CD4-positive, alpha-beta T cell (primary cell): ENCODE measurements at regions not wholly inside any gene's neighbourhood (a gene's known extent, or its start where the extent isn't known, plus 50 kb on each side); places are given as distances from the start of the nearest gene placed in this dataset.

Source experiments
- ATAC-seq: fragments of 200-7000 bp; cut with Tn5 transposase; one replicate; pipeline ENCODE4 v1.10.0; 2022; ENCODE audit warnings: mild to moderate bottlenecking; ENCODE audit not compliant: poor library complexity
- CTCF ChIA-PET: fragments of 350-600 bp; sonication (Branson Sonifier 250); formaldehyde crosslinking; loops from one replicate; lab custom pipeline; 2021; ENCODE audit warnings: antibody characterized with exemption, inconsistent platforms; lab: Charles Lee
- POLR2A ChIA-PET: fragments of 350-600 bp; sonication (Branson Sonifier 250); formaldehyde crosslinking; loops from one replicate; lab custom pipeline; 2021; ENCODE audit warnings: antibody characterized with exemption, inconsistent platforms; lab: Charles Lee
- DNase-seq, 14 experiments: peaks; one replicate each; pipeline ENCODE4 v3.0.0-alpha.2; 2013 to 2020; ENCODE audit warnings: mixed read lengths in 2 of 14
- H3K27ac ChIP-seq, 2 donors: one replicate each; pipeline versions ENCODE4 v1.5.1 to v1.7.0; 2013; ENCODE audit warnings: low read length in 2 of 2, low read depth in 1 of 2, mild to moderate bottlenecking in 1 of 2
- H3K27me3 ChIP-seq, 2 experiments: 1 replicate in 1 of 2; 2 replicates in 1 of 2; pipeline versions ENCODE4 v1.6.1 to v1.7.0; 2013; ENCODE audit warnings: low read length in 2 of 2, control low read depth in 1 of 2, mild to moderate bottlenecking in 1 of 2, moderate library complexity in 1 of 2; ENCODE audit not compliant: insufficient read depth in 2 of 2, control insufficient read depth in 1 of 2
- H3K36me3 ChIP-seq: one replicate; pipeline ENCODE4 v1.6.1; 2013; ENCODE audit warnings: low read length, control low read depth; ENCODE audit not compliant: insufficient read depth
- H3K4me1 ChIP-seq: one replicate; pipeline ENCODE4 v1.6.1; 2013; ENCODE audit warnings: low read length, control low read depth; ENCODE audit not compliant: insufficient read depth
- H3K4me3 ChIP-seq: one replicate; pipeline ENCODE4 v1.5.1; 2013; ENCODE audit warnings: mild to moderate bottlenecking, low read length, moderate library complexity
- H3K9me3 ChIP-seq, 2 experiments: 1 replicate in 1 of 2; 2 replicates in 1 of 2; pipeline versions ENCODE4 v1.6.1 to v1.7.0; 2013; ENCODE audit warnings: low read length in 2 of 2, mild to moderate bottlenecking in 2 of 2, control low read depth in 1 of 2, moderate library complexity in 1 of 2; ENCODE audit not compliant: control insufficient read depth in 1 of 2, insufficient read depth in 1 of 2
- H3K27ac Mint-ChIP-seq: one replicate; pipeline ENCODE4 v1.8.0; 2020; ENCODE audit warnings: mixed read lengths
- H3K27me3 Mint-ChIP-seq: one replicate; pipeline ENCODE4 v1.8.0; 2021; ENCODE audit warnings: mixed read lengths
- H3K36me3 Mint-ChIP-seq: one replicate; pipeline ENCODE4 v1.8.0; 2021; ENCODE audit warnings: low read depth, mixed read lengths
- H3K4me1 Mint-ChIP-seq: one replicate; pipeline ENCODE4 v1.8.0; 2021; ENCODE audit warnings: low read depth, mixed read lengths
- H3K4me3 Mint-ChIP-seq: one replicate; pipeline ENCODE4 v1.8.0; 2020; ENCODE audit warnings: mild to moderate bottlenecking, mixed read lengths
- H3K9me3 Mint-ChIP-seq: one replicate; pipeline ENCODE4 v1.8.0; 2020; ENCODE audit warnings: mixed read lengths
- intact Hi-C, 2 experiments: fragments of 100-400 bp; cut with DNase I in 1 of 2; cut with micrococcal nuclease in 1 of 2; formaldehyde crosslinking; loops; one replicate each; pipeline versions ENCODE4 v1.15.1 to v1.9.0; 2023 to 2025; cut with DNase I, micrococcal nuclease
- TF ChIP-seq, protein P1 (sequence below): fragments of 200-600 bp; IDR thresholded peaks from one replicate; pipeline ENCODE4 v1.8.0; 2022; ENCODE audit warnings: antibody characterized with exemption, mild to moderate bottlenecking

DNA sequence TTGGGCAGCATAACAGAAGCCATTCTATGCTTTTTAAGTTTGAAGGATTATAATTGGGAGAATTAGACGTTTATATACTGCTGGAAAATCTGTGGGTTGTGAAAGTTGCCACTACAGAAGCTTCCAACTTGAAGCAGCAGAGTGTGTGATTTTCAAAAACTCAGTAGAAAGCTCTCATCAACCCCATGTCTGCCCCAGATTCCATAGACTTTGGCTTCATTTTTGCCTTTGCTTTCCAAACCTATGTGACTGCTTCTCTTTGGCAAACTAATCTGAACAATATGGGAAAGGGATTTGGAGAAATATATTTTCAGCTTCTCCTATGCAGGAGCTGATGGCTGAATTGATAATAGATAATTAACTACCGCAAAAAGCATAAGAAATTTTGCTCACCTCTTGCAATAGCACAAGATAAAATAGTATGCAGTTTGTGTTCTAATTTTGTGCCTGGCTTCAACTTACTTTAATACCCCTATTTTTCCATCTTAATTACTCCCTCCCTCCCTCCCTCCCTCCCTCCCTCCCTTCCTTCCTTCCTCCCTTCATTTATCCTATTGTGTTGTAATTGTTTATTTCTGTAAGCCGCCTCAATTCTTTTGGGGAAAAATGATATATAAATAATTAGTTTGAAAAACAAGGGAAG is 214.1 kb upstream of the HS3ST5 start:
- TF ChIP-seq, protein P1, sequence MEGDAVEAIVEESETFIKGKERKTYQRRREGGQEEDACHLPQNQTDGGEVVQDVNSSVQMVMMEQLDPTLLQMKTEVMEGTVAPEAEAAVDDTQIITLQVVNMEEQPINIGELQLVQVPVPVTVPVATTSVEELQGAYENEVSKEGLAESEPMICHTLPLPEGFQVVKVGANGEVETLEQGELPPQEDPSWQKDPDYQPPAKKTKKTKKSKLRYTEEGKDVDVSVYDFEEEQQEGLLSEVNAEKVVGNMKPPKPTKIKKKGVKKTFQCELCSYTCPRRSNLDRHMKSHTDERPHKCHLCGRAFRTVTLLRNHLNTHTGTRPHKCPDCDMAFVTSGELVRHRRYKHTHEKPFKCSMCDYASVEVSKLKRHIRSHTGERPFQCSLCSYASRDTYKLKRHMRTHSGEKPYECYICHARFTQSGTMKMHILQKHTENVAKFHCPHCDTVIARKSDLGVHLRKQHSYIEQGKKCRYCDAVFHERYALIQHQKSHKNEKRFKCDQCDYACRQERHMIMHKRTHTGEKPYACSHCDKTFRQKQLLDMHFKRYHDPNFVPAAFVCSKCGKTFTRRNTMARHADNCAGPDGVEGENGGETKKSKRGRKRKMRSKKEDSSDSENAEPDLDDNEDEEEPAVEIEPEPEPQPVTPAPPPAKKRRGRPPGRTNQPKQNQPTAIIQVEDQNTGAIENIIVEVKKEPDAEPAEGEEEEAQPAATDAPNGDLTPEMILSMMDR, result no peak
- Histone ChIP-seq H3K36me3 (no peaks in the 10 kb centered on the region), H3K9me3 (peaks cover 0 to 4% of the 10 kb centered on the region in 2 experiments), H3K4me1 (no peaks in the 10 kb centered on the region), H3K4me3 (no peak overlapping the region), H3K27me3 (no peaks in the 10 kb centered on the region), H3K27ac (no peak overlapping the region)
- DNase-seq, result no peak
- Mint-ChIP-seq H3K9me3 (peaks cover 16% of the 10 kb centered on the region), H3K27me3 (no peaks in the 10 kb centered on the region), H3K4me3 (no peak overlapping the region), H3K4me1 (no peaks in the 10 kb centered on the region), H3K36me3 (no peaks in the 10 kb centered on the region), H3K27ac (no peak overlapping the region)
- ATAC-seq, result no peak
- ChIA-PET CTCF (no interaction called here), POLR2A (no interaction called here)
- intact Hi-C loops, result no loop called here

DNA sequence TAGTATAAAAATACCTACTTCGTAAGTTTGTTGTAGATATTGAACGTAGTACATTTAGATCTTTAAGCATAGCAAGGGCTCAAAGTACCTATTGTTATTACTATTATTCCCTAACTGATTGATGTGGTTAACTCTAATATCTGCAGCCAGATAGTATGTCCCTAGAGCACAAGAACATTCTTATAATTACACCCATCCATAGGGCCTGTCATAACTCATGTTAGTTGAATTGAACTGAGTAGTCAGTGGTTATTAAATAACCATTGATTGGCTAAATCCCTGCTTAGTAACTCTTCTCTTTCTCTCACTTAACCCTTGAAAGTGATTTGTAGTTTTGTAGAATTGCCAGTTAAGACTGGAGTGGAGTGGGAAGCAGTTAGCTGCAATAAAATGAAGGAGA is 207.5 kb upstream of the HS3ST5 start:
- Mint-ChIP-seq H3K27ac (no peak overlapping the region), H3K9me3 (peaks cover 10% of the 10 kb centered on the region), H3K27me3 (no peaks in the 10 kb centered on the region), H3K4me3 (no peak overlapping the region), H3K4me1 (no peaks in the 10 kb centered on the region), H3K36me3 (no peaks in the 10 kb centered on the region)
- CTCF ChIA-PET, result no interaction called here
- H3K4me1 ChIP-seq, result no peaks in the 10 kb centered on the region
- TF ChIP-seq, protein P1, result no peak
- no peak for DNase-seq
- no peak overlapping the region for H3K27ac ChIP-seq
- intact Hi-C loops, result no loop called here
- H3K36me3 ChIP-seq, result no peaks in the 10 kb centered on the region
- H3K9me3 ChIP-seq, result no peaks in the 10 kb centered on the region
- H3K4me3 ChIP-seq, result no peak overlapping the region
- POLR2A ChIA-PET, result no interaction called here
- H3K27me3 ChIP-seq, result no peaks in the 10 kb centered on the region
- ATAC-seq, result no peak

DNA sequence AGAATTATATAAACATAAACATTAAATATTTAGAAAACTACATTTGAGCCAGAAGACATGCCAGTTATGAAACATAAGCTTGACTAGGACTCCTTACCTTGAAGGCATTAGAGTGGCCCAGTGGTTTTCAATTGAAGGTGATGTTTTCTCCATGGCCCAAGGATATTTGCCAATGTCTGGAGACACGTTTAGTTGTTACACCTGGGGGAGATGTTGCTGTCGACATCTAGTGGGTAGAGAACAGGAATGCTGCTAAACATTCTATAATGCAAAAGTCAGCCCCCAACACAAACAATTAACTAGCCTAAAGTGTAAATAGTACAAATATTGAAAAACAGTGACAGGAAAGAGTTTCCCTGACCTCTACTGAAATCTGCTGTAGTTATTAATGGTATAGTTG is 200.9 kb upstream of the HS3ST5 start:
- H3K27ac Mint-ChIP-seq, result no peak overlapping the region
- H3K36me3 Mint-ChIP-seq, result no peaks in the 10 kb centered on the region
- peaks cover 3% of the 10 kb centered on the region for H3K9me3 Mint-ChIP-seq
- no peak overlapping the region for H3K4me3 Mint-ChIP-seq
- no peak overlapping the region for H3K4me3 ChIP-seq
- no peaks in the 10 kb centered on the region for H3K36me3 ChIP-seq
- H3K27me3 ChIP-seq, result no peaks in the 10 kb centered on the region
- no peak for DNase-seq
- intact Hi-C loops, result no loop called here
- ChIA-PET CTCF (no interaction called here), POLR2A (no interaction called here)
- no peak for ATAC-seq
- no peaks in the 10 kb centered on the region for H3K4me1 ChIP-seq
- no peaks in the 10 kb centered on the region for H3K4me1 Mint-ChIP-seq
- H3K9me3 ChIP-seq, result peaks cover 0 to 12% of the 10 kb centered on the region in 2 experiments
- no peak overlapping the region for H3K27ac ChIP-seq
- TF ChIP-seq, protein P1, result no peak
- no peaks in the 10 kb centered on the region for H3K27me3 Mint-ChIP-seq
